ENCODE measurements at regions not wholly inside any gene's neighbourhood (a gene's known extent, or its start where the extent isn't known, plus 50 kb on each side); places are given as distances from the start of the nearest gene placed in this dataset.

GRCh38 chr14:101151927-101152305 lies 248.4 kb upstream of the RTL1 start:
- H3K36me3 ChIP-seq (replicated peaks; ENCODE audit: insufficient read depth, low read length), result no peaks in the 10 kb centered on the region
- no peaks in the 10 kb centered on the region for H3K79me2 ChIP-seq (ENCODE audit: low read length)
- H3F3A ChIP-seq (ENCODE audit: insufficient read depth, low read length), result no peaks in the 10 kb centered on the region
- H3K9me2 ChIP-seq (replicated peaks; ENCODE audit: insufficient read depth, low read length), result no peaks in the 10 kb centered on the region
- no peaks in the 10 kb centered on the region for H4K20me1 ChIP-seq (ENCODE audit: insufficient read depth, low read length)
- no peaks in the 10 kb centered on the region for H3K4me1 ChIP-seq (ENCODE audit: low read length)
- peaks cover 9% of the 10 kb centered on the region for H3K27me3 ChIP-seq (replicated peaks; ENCODE audit: insufficient read depth, low read length)
- no peak overlapping the region for H3K9ac ChIP-seq (ENCODE audit: low read length)
- no peak overlapping the region for H3K4me3 ChIP-seq (ENCODE audit: low read length)
- no peaks in the 10 kb centered on the region for H3K9me3 ChIP-seq (replicated peaks; ENCODE audit: insufficient read depth, low read length)
- no peak for DNase-seq
- no peak overlapping the region for H3K27ac ChIP-seq (ENCODE audit: low read length)
- no peak overlapping the region for H3K4me2 ChIP-seq (ENCODE audit: low read depth, low read length)
- H2AFZ ChIP-seq (ENCODE audit: low read length), result no peak overlapping the region
- TF ChIP-seq EZH2phosphoT487 (IDR thresholded peaks at IDR 0.05; ENCODE audit: low read length), result no peak
- no peak for TF ChIP-seq CTCF (IDR thresholded peaks at IDR 0.05; ENCODE audit: low read length)
- TF ChIP-seq EZH2 (optimal IDR thresholded peaks at IDR 0.05; ENCODE audit: low read depth, low read length), result no peak

- no peaks in the 10 kb centered on the region for H3K36me3 ChIP-seq (replicated peaks; ENCODE audit: insufficient read depth, low read length)
- no peak overlapping the region for H2AFZ ChIP-seq (ENCODE audit: low read length)
- no peaks in the 10 kb centered on the region for H3F3A ChIP-seq (ENCODE audit: insufficient read depth, low read length)
- DNase-seq, result no peak
- no peaks in the 10 kb centered on the region for H3K4me1 ChIP-seq (ENCODE audit: low read length)
- H3K9me2 ChIP-seq (replicated peaks; ENCODE audit: insufficient read depth, low read length), result no peaks in the 10 kb centered on the region
- no peak for TF ChIP-seq EZH2 (optimal IDR thresholded peaks at IDR 0.05; ENCODE audit: low read depth, low read length)
- TF ChIP-seq CTCF (IDR thresholded peaks at IDR 0.05; ENCODE audit: low read length), result no peak
- TF ChIP-seq EZH2phosphoT487 (IDR thresholded peaks at IDR 0.05; ENCODE audit: low read length), result no peak
- H4K20me1 ChIP-seq (ENCODE audit: insufficient read depth, low read length), result no peaks in the 10 kb centered on the region
- H3K27ac ChIP-seq (ENCODE audit: low read length), result no peak overlapping the region
- no peaks in the 10 kb centered on the region for H3K9me3 ChIP-seq (replicated peaks; ENCODE audit: insufficient read depth, low read length)
- no peak overlapping the region for H3K4me3 ChIP-seq (ENCODE audit: low read length)
- peaks cover 3% of the 10 kb centered on the region; the same call in 1 of the 2 replicates for H3K27me3 ChIP-seq (replicated peaks; ENCODE audit: insufficient read depth, low read length)
- no peak overlapping the region for H3K4me2 ChIP-seq (ENCODE audit: low read depth, low read length)
- no peak overlapping the region for H3K9ac ChIP-seq (ENCODE audit: low read length)
- no peaks in the 10 kb centered on the region for H3K79me2 ChIP-seq (ENCODE audit: low read length)
Observed at GRCh38 chr14:101152855-101153254, 249.3 kb upstream of the RTL1 start.

GRCh38 chr14:101153691-101154090 lies 250.2 kb upstream of the RTL1 start:
- no peaks in the 10 kb centered on the region for H4K20me1 ChIP-seq (ENCODE audit: insufficient read depth, low read length)
- TF ChIP-seq EZH2 (optimal IDR thresholded peaks at IDR 0.05; ENCODE audit: low read depth, low read length) (no peak), EZH2phosphoT487 (IDR thresholded peaks at IDR 0.05; ENCODE audit: low read length) (no peak), CTCF (IDR thresholded peaks at IDR 0.05; ENCODE audit: low read length) (no peak)
- no peak overlapping the region for H3K27ac ChIP-seq (ENCODE audit: low read length)
- no peak for DNase-seq
- H3K9ac ChIP-seq (ENCODE audit: low read length), result no peak overlapping the region
- H3K4me3 ChIP-seq (ENCODE audit: low read length), result no peak overlapping the region
- no peaks in the 10 kb centered on the region for H3K27me3 ChIP-seq (replicated peaks; ENCODE audit: insufficient read depth, low read length)
- no peak overlapping the region for H3K4me2 ChIP-seq (ENCODE audit: low read depth, low read length)
- H3K79me2 ChIP-seq (ENCODE audit: low read length), result no peaks in the 10 kb centered on the region
- no peak overlapping the region for H2AFZ ChIP-seq (ENCODE audit: low read length)
- no peaks in the 10 kb centered on the region for H3K4me1 ChIP-seq (ENCODE audit: low read length)
- H3K9me3 ChIP-seq (replicated peaks; ENCODE audit: insufficient read depth, low read length), result no peaks in the 10 kb centered on the region
- H3F3A ChIP-seq (ENCODE audit: insufficient read depth, low read length), result no peaks in the 10 kb centered on the region
- no peaks in the 10 kb centered on the region for H3K9me2 ChIP-seq (replicated peaks; ENCODE audit: insufficient read depth, low read length)
- no peaks in the 10 kb centered on the region for H3K36me3 ChIP-seq (replicated peaks; ENCODE audit: insufficient read depth, low read length)

Data from MM.1S (cell line).